SU-DHL-6 (cell line): ENCODE measurements at regions not wholly inside any gene's neighbourhood (a gene's known extent, or its start where the extent isn't known, plus 50 kb on each side); places are given as distances from the start of the nearest gene placed in this dataset.

ENCODE experiments used
- EZH2phosphoT487 ChIP-seq: fragments of 200-600 bp; sonication (generic), shearing (Covaris generic); conservative IDR thresholded peaks from 2 replicates; pipeline ENCODE4 v1.6.1; 2018; ENCODE audit warnings: mild to moderate bottlenecking, antibody characterized with exemption, low read length, moderate library complexity, mixed read lengths
- TF ChIP-seq, protein P1 (sequence below): fragments of 200-600 bp; sonication (generic); IDR thresholded peaks from one replicate; pipeline ENCODE4 v1.5.1; 2017; ENCODE audit warnings: antibody characterized with exemption, mild to moderate bottlenecking, low read length, moderate library complexity; ENCODE audit not compliant: insufficient read depth, poor library complexity, severe bottlenecking

DNA sequence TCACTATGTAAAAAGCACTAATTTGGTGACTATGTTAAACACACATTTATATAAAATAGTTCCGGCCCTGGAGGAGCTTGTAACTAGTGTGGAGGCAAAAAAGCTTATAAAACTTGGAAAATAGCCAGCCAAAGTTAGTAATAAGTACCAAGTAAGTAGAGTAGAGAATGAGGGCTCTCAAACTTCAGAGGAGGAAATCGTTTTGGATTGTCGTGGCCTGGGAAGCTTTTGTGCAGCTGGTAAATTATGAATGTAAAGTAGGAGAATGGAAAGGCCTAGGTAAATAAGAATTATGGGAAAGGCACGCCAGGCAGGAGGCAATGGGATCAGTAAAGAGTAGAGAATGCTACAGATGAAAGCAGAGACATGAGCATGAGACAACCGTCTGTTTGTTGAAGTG, 832.7 kb upstream of the ZNF608 start:
- TF ChIP-seq, protein P1, sequence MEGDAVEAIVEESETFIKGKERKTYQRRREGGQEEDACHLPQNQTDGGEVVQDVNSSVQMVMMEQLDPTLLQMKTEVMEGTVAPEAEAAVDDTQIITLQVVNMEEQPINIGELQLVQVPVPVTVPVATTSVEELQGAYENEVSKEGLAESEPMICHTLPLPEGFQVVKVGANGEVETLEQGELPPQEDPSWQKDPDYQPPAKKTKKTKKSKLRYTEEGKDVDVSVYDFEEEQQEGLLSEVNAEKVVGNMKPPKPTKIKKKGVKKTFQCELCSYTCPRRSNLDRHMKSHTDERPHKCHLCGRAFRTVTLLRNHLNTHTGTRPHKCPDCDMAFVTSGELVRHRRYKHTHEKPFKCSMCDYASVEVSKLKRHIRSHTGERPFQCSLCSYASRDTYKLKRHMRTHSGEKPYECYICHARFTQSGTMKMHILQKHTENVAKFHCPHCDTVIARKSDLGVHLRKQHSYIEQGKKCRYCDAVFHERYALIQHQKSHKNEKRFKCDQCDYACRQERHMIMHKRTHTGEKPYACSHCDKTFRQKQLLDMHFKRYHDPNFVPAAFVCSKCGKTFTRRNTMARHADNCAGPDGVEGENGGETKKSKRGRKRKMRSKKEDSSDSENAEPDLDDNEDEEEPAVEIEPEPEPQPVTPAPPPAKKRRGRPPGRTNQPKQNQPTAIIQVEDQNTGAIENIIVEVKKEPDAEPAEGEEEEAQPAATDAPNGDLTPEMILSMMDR = no peak
- no peak for TF ChIP-seq EZH2phosphoT487
